Stimulated activated CD8-positive, alpha-beta memory T cell treated with anti-CD3 and anti-CD28 coated beads, Interleukin-12 subunit alpha, Interleukin-12 subunit beta, amount 100 ng/mL, for 24 hours (primary cell): ENCODE measurements at regions not wholly inside any gene's neighbourhood (a gene's known extent, or its start where the extent isn't known, plus 50 kb on each side); places are given as distances from the start of the nearest gene placed in this dataset.

ENCODE experiments used
- DNase-seq: peaks from one replicate; pipeline ENCODE4 v3.0.0-alpha.2; 2020; ENCODE audit errors: extremely low read depth

DNA sequence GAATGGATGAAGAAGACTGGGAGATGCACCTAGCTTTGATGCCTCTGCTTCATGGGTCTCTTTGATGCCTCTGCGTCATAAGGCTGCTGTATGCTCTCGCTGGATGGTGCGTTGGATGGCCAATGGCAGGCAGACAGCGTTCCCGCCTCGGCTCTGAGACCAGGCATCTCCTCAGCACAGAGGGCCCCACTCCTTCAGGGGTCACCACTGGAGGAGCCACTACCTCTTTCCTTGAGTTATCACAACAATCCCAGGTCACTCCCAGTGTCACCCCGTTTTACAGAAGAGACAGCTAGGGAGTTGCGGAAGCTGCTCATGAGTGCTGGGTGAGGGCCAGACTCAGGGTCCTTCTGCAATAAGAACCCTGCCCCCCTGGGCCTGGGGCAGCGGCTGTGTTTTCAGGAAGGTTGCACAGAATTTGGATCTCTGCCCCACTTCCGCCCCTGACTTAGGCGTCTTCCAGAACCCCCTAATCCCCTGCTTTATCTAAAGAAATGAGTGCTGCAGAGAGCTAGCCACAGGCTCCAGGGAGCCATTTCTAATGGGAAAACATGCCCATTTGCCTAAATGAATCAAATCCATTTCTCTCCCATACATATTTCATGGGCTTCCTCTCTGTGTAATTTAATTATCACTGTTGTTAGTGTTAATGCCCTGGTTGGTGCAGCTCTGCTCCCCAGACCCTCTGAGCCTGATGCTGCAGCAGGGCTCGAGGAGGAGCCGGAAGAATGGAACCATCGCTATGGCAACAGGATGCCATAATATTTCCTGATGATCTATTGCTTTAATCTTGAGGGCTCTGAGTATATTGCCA lies 131.8 kb upstream of the HS6ST1 start:
- no peak for DNase-seq

DNA sequence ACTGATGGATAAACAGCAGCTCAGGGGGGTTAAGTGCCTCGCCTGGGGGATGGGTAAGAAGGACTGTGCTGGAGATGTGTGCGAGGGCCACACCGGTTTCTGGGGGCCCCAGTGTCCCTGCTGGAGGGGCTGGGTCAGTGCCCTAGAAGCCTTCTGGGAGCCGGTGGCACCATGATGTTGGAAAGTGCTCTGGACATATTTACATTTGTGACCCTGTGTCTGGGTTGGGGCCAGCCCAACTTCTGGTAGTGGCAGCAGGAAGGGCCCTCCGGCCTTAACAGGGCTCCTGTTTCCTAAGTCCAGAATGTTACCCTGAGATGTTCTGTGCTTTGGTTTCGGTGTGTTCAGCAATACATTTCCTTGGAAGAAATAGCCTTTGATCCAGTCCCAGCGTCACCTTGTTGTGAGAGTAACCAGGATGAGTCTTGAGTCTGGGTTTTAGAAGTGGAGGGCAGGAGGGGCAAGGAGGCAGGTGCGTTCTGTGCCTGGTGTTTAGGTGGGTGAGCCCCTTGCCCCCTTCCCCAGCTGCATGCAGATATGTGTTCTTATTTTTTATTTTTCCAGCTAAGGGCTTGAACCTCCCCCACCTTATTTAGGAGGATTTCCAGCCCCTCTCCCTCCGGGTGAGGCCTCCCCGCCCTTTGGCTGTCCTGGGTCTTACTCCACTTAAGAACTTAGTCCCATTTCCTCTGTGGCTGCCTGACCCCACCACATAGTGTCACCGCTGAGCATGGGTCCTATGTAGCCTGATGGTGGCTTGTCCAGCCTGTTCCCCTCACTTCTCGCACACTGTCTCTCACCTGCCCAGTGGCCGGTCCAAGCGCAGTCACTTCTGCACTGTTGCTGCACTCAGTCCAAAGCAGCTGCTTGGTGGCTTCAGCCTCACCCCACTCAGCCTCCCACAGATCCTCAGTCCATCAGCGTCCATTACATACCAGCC lies 132.7 kb upstream of the HS6ST1 start:
- no peak for DNase-seq

DNA sequence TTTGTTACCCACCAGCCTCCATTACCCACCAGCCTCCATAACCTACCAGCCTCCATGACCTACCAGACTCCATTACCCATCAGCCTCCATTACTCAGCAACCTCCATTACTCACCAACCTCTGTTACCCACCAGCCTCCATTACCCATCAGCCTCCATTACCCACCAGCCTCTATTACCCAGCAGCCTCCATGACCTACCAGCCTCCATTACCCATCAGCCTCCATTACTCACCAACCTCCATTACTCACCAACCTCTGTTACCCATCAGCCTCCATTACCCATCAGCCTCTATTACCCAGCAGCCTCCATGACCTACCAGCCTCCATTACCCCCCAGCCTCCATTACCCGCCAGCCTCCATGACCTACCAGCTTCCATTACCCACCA lies 133.3 kb upstream of the HS6ST1 start:
- no peak for DNase-seq

DNA sequence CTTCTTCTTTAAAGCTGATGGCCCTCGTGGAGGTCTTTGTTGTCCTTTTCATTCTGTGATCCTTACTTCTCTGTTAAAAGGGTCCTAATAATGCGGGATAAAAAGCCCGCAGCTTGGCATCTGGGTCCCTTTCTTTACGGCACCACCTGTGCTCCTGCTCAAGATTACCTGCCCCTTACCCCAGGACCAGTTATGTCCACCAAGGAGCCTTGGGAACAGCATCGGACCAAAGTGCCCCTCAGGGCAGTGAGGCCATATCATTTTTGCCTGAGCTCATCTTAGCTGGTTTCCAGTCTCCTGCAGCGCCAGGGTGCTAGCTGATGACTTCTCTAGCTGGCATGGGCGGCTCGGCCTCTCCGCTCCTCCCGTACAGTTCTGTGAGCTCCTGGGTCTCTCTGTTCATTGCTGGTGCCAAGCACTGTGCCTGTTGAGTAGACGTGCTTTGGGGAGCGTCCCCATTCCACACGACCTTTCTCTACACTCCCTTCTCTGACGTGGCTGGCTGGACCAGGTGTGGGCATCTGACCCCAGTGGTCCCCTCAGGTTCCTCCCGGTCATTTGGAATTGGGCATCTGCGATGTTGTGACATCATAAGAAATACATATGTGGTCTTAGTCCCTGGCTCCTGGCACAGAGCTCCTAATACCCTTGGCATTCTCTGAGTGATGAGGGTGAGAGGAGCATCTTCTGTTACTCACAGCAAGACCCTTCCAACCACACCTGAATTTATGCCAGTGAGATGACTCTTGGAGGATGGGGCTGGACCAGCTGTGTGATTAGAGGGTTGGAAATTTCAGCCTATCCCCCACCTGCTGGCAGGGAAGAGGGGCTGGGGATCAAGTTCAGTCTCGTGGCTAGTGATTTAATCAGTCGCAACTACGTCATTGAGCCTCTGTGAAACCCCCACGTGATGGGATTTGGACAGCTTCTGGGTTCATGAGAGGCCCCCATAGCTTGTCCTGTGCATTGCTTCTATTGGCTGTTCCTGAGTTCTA lies 134.2 kb upstream of the HS6ST1 start:
- no peak for DNase-seq

DNA sequence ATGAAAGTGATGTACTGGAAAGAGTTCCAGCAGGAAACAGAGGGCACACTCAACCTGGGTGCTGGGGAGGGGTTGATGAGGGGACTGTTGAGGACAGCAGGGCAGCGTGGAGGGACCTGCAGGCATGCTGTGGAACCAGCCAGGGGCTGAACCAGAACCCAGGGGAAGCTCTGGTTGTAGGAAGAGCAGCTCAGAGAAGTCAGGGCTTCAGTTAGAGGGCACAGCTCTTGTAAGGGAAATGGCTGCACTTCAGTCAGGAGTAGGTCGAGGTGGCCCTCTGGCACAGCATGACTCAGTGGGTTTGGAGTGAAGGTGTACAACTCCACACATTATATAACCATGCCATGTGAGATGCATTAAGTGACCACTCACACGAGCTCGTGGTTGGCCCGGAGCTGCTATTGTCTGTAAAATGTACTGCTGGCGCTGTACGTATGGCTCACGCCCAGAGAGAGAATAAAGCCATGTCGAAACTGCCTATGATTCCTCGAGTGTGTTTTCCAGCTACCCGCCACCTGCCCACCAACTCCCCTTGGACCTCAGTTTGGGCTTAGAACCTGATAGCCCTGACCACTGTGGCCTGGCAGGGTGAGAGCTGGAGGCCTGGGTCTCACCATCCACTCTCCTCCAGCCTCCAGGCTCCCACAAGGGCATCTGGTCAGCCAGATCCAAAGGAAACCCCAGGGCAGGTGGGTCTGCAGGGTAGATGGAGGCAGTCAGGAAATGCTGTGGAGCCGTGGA lies 136.5 kb upstream of the HS6ST1 start:
- no peak for DNase-seq

DNA sequence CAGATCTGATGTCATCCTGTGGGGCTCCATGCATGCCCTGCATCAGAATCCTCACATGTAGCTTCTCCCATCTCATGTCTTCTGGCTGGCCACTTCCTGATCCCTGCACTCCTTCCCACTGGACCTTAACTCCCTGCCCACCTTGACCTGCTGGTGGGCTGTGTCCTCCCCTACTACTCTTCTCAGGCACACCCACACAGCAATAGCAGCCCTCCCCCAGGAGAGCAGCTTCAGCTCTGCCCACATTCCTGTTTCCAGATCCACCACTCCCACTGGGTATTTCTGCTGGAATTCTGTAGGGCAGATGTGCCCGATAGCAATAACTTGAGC lies 137.0 kb upstream of the HS6ST1 start:
- no peak for DNase-seq

DNA sequence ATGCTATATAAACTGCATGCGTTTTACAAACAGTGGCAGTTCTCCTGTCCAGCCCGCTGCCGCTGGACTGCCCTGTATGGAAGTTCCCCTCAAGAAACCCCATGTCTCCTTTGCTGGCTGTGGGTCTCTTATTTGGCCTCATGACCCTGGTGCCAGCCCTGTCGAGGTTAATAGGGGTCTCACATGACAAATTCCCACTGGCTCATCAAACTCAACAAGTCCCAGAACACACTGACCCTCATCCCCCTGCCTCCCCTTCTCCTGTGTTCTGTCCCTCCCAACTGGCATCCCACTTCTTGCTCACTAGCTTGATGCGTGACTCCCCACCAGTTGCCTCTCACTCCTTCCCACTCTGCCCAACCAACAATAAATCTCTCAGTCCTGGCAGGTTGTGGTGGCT lies 137.6 kb upstream of the HS6ST1 start:
- no peak for DNase-seq

DNA sequence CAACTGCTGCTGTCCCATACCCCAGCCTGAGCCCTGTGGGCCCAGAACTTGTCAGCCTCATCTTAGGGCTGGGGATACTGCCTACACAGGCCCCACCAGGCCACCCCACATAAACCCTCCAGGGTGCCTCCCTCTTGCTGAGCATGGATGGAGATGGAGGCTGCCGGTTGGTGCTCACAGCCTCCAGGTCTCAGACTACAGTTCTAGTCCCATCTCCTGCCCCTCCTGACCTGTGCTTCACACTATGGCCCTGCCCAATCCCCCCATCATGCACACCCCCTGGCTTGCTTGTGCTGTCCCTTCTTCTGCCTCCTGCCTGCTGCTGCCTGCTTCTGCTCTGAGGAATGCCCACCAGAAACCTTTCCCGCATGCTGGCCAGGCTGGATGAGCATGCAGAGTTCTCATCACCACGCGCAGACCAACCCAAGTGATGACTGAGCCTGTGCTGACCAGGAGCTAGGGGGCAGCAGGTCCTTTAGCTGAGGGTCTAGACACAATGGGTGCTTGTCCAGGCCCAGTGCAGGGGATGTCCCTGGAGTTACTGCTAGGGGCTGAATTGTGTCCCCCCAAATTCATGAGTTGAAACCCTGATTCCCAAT lies 138.4 kb upstream of the HS6ST1 start:
- no peak for DNase-seq

DNA sequence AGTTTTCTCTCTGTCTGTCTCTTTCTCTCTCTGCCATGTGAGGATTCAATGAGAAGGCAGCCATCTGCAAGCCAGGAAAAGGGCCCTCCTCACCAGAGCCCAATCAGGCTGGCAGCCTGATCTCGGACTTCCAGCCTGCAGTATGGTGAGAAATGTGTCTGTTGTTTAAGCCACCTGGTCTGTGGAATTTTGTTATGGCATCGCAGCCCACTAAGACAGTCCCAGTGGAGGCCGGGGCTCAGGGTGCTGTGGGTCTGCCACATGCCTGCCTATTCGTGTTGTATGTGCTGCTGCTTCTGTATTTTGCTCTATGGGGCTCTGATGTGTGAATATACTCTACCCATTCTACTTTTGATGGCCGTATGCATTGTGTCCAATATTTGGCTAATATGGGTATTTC lies 139.0 kb upstream of the HS6ST1 start:
- DNase-seq = no peak

DNA sequence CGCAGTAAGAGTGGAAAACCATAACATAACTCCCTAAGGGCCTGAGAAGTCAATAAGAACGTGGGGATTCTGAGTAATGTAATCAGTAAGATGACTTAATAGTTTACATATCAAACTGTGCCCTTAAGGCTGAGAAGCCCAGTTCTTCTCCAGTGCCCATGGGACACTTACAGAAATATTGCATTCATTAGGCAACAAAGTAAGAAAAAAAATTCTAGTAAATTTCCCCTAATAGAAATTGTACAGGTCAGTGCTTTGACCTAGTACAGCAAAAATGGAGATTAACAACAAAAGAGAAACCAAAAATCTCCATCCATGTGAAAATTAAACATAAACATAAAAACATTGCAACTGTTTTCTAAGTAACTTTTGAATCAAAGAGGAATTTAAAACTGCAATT lies 139.8 kb upstream of the HS6ST1 start:
- DNase-seq = no peak

DNA sequence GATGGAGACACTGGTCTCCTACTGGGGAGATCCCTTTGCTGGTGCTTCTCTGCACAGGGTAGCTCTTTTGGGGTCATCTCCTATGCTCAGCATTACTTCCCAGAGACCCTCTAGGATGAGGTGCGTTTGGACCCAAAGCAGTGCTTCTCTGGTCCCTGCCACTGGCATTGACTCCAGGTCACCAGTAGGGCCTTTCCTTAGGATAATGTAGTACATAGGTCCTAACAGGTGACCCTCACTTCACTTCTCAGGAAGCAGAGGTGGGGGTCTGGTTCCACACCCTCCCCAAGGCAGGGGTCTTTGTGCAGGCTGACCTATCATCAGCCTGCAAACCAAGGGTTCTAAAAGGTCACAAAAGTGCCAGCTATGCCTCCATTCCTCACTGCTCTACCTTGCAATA lies 145.8 kb upstream of the HS6ST1 start:
- DNase-seq = no peak

DNA sequence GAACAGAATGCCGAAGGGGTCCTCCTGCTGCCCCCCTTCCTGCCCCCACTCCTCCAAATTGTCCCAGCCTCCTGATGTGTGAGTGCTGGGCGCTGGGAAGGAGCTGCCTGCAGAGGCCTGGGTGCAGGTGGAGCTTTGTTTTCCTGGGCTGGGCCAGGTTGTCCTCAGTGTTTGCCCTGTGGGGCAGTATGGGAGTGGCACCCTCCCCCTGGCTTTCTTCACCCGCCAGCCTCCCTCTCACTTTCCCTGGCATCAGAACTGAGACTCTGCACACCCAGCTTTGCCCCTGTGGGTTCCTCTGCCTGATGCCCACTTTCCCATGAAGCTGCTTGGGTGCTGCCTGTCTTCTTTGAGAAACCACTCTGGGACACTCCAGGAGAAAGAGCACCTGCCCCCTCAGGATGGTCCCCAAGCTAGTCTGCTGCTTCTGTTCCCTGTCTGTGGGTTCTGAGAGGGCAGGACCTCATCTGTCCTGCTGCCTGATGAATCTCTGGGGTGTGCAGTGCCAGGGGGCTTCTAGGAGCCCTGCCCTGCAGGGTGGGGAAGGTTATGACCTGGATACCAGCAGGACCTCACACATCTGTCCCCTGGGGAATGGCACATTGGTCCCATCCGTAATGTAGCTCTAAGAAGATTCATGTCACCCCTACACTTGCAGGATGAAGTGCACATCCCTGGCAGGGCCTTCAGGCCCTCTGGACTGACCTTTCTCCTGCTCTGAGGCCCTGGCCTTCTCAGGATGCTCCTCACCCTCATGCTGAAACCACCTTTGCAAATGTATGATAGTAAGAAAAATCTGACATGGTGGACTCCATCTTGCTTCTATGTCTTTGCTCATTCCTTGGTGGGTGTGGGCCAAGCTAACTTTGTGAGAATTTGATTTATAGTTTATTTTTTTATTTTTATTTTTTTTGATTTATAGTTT lies 146.8 kb upstream of the HS6ST1 start:
- no peak for DNase-seq

DNA sequence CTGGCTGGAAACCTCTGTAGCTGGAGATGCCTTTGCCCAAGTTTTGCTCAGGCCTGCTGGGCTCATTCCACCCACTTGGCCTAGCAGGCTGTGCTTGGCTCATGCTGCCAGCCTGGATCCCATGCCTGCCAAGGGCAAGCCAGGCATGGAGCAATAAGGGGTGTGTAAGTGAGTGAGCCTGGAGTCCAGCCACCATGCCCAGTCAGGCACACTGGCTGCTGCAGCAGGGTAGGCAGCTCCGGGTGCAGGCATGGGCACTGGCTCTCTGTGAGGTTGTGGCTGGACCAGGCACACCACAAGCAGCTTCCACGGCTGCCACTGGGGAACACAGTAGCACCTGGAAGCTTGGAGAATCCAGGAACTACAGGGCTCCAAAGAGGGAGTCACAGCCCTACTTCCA lies 147.7 kb upstream of the HS6ST1 start:
- DNase-seq = no peak

DNA sequence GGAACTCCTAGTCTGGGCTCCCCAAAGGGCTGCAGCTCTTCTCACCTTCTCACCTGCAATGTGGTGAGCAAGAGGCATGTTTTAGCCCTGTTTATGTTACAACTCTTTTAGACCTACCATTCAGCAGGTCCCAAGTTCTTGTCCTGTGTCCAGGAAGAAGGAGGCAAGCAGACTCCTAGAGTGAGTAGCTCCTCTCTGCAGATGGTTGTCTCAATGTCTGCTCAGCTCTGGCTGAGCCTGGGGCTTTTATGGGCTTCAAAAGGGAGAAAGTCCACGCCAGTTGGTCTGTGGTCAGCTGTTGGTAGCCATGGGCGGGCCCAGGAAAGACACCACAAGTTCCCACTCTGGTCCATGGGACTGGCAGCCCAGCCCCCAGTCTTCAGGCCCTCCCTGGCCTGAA lies 148.1 kb upstream of the HS6ST1 start:
- DNase-seq = no peak

DNA sequence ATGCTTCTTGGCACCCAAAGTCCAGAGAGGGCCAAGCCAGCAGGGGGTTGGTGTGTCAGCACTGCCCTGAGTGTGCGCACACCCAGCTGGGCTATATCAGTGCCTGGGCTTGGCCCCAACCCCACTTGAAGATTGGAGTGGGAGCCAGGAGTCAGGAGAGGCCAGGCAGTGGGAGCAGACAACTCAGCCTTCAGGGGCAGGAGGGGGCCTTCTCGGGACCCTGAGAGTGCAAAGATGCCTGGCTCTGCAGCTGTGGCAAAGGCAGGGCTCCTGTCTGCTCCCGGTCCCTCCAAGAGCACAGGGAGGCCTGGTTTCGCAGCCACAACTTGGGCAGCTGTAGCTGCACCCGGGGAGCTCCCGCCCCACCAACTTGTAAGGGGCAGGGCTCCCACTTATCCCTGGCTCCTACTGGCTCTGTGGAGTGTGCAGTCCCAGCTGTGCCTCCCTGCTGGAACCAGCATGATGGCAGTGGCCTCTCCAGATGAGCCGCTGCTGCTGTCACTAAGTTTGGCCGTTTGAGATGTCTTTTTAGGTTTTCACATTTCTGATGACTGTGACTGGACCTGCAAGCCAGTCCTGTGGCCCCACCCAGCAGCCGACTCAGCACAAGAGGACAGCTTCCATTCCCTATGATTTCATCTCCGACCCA lies 148.8 kb upstream of the HS6ST1 start:
- no peak for DNase-seq

DNA sequence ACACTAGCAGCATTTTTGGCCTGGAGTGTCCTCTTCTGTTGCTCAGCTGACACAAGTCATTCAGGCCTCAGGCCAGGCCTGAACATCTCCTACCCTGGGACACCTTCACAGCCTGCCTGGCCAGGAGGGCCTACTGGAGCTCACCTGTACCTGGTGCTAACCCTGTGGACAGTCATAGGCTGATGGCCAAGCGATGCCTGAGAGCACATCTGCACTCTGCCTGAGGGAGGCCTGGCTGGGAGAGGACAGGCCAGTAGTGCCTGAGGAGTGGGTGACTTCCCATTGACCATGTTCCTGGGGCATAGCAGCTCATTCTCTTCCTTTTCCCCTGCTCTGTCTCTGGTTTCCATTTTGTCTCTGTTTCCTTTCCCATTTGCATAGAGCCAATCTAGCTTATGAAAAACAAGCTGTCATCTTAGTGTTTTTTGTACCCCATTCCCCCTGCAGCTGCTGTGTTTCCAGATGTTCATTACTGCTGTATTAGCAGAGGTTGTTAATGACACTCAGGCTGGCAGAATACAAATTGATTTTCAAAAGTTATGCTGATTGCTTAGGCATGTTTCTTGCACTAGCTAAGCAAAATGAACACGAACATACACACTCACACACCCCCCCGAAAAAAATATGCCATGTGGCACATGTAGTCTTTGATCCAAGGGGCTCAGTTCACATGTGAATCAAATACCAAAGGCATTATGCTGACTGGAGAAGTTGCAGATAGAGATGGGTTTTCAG lies 149.7 kb upstream of the HS6ST1 start:
- DNase-seq = no peak

DNA sequence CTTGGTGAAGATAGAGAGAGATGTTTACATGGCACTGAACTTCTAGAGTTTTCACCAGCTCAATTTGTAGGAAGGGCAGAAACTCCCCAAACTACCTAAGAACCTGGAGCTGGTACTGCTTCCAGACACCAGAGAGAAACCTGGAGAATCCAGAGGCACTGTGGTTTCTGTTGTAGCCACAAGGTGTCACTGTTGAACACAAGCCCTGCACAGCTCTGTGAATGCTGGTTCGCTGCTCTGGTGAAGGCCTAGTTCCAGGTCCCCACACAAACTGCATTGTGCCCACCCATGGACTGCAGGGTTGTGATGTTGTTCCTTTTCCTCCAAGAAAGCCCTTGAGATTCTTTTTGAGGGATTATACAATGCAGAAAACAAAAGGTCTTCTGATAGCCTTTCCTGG lies 150.5 kb upstream of the HS6ST1 start:
- no peak for DNase-seq

DNA sequence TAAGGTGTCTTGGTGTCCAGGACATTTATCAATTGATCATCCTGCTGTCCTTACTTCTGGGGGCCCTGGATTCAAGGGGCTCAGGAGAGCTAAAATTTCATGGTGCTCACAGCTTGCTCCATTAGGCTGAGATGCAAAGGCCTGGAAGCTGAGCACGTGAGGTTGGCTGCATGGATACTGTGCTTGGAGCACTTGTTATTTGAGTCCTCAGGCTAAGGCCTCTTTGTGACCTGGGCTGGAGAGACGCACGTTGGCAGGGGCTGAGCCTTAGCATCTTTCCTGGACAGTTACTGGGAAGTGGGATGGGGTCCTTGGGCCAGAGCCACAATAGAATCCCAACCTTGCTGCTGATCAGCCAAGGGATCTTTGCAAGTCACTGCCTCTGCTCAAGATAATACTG lies 151.2 kb upstream of the HS6ST1 start:
- DNase-seq = no peak

DNA sequence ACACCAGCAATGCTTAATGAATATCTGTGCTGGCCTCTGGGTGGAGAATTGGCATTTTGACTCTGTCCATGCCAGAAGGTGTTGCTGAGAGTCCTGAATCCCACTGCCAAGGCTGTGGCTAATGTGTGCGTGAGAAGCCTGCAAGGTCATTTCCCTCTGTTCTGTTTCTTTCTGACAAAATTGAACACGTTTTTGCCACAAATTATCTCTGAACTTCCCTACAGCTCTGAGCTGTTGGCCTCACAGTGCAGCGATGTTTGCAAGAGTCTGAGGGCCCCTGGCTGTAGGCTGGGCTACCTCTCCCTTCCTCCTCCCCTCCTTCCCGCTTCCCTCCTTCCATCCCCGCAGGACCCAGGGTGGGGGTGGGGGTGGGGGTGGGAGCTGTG lies 154.1 kb upstream of the HS6ST1 start:
- no peak for DNase-seq
